Neural progenitor cell (in vitro differentiated cells): ENCODE measurements at regions not wholly inside any gene's neighbourhood (a gene's known extent, or its start where the extent isn't known, plus 50 kb on each side); places are given as distances from the start of the nearest gene placed in this dataset.

Source experiments
- EZH2phosphoT487 ChIP-seq: fragments of 200-600 bp; sonication (generic); IDR thresholded peaks from 2 replicates; pipeline ENCODE4 v1.6.1; 2017; ENCODE audit warnings: antibody characterized with exemption
- TF ChIP-seq, protein P1 (sequence below): fragments of 200-600 bp; sonication (generic); IDR thresholded peaks from 2 replicates; pipeline ENCODE4 v1.5.1; 2017; ENCODE audit warnings: antibody characterized with exemption, mild to moderate bottlenecking

- TF ChIP-seq, protein P1, sequence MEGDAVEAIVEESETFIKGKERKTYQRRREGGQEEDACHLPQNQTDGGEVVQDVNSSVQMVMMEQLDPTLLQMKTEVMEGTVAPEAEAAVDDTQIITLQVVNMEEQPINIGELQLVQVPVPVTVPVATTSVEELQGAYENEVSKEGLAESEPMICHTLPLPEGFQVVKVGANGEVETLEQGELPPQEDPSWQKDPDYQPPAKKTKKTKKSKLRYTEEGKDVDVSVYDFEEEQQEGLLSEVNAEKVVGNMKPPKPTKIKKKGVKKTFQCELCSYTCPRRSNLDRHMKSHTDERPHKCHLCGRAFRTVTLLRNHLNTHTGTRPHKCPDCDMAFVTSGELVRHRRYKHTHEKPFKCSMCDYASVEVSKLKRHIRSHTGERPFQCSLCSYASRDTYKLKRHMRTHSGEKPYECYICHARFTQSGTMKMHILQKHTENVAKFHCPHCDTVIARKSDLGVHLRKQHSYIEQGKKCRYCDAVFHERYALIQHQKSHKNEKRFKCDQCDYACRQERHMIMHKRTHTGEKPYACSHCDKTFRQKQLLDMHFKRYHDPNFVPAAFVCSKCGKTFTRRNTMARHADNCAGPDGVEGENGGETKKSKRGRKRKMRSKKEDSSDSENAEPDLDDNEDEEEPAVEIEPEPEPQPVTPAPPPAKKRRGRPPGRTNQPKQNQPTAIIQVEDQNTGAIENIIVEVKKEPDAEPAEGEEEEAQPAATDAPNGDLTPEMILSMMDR: no peak
- no peak for TF ChIP-seq EZH2phosphoT487
Observed at GRCh38 chr10:44043646-44044375, 341.1 kb downstream of the CXCL12 start.
